H1 (cell line): ENCODE measurements at regions not wholly inside any gene's neighbourhood (a gene's known extent, or its start where the extent isn't known, plus 50 kb on each side); places are given as distances from the start of the nearest gene placed in this dataset.

Experiments used
- BRCA1 ChIP-seq: IDR thresholded peaks from 2 replicates; pipeline ENCODE4 v1.6.1; 2012; ENCODE audit warnings: low read depth, low read length, improper control_type of control experiment
- CBX5 ChIP-seq: fragments of 300-800, 300-1000 bp; sonication (generic); IDR thresholded peaks from 2 replicates; pipeline ENCODE4 v1.7.1; 2016; ENCODE audit warnings: antibody characterized with exemption, low read length, low read depth
- CHD7 ChIP-seq: fragments of 300-600 bp; sonication (generic); IDR thresholded peaks from 2 replicates; pipeline ENCODE4 v1.7.1; 2012; ENCODE audit warnings: low read length, moderate library complexity, mild to moderate bottlenecking, inconsistent platforms; ENCODE audit not compliant: insufficient replicate concordance
- CTBP2 ChIP-seq: IDR thresholded peaks from 2 replicates; pipeline ENCODE4 v1.7.0; 2011; ENCODE audit warnings: borderline replicate concordance, mild to moderate bottlenecking, moderate library complexity, mixed read lengths, low read length; ENCODE audit not compliant: insufficient read depth, insufficient read length
- E2F6 ChIP-seq: IDR thresholded peaks from 2 replicates; pipeline ENCODE4 v1.6.1; 2012; ENCODE audit warnings: inconsistent platforms
- KDM4A ChIP-seq: IDR thresholded peaks from one replicate; pipeline ENCODE4 v1.7.1; 2012; ENCODE audit warnings: low read depth, mild to moderate bottlenecking, moderate library complexity, low read length, inconsistent platforms; ENCODE audit not compliant: severe bottlenecking
- NANOG ChIP-seq: IDR thresholded peaks from 2 replicates; pipeline ENCODE4 v1.6.1; 2011; ENCODE audit warnings: low read length, low read depth, mild to moderate bottlenecking, inconsistent platforms; ENCODE audit not compliant: insufficient read depth, poor library complexity, severe bottlenecking
- USF2 ChIP-seq: IDR thresholded peaks from 2 replicates; pipeline ENCODE4 v1.6.1; 2011; ENCODE audit warnings: low read length, improper control_type of control experiment

- TF ChIP-seq CHD7 (no peak), USF2 (no peak), NANOG (no peak), E2F6 (no peak), KDM4A (no peak), CTBP2 (no peak), CBX5 (no peak), BRCA1 (no peak)
Measured at GRCh38 chr5:24289582-24290335, 355.0 kb downstream of the CDH10 start (continued).
